ENCODE measurements at regions not wholly inside any gene's neighbourhood (a gene's known extent, or its start where the extent isn't known, plus 50 kb on each side); places are given as distances from the start of the nearest gene placed in this dataset.

DNA sequence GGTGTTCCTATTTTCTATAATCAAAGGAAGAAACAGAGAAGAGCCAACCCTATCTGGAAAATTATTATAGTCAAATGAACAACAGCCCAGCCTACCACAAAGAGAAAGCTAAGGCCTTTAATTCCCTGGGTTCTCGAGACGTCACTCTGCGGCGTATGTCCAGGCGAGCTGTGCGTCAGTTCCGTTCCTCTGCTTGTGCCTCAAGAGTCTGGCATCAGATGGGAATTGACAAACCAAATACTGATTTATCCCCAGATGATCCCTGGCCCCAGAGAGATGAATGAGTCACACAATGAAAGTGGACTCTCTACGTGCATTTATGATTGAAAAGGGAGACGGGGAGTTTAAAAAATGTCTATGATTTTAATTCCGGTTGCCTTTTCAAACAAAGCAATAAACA lies 151.6 kb upstream of the PDE10A start:
- TF ChIP-seq EZH2 (IDR thresholded peaks at IDR 0.05), result no peak
- no peak for TF ChIP-seq POLR2AphosphoS5 (IDR thresholded peaks at IDR 0.05; ENCODE audit: borderline replicate concordance, low read depth, low read length)

Measured in SK-N-MC (cell line).